Prostate gland (tissue), 2 donors: ENCODE measurements at regions not wholly inside any gene's neighbourhood (a gene's known extent, or its start where the extent isn't known, plus 50 kb on each side); places are given as distances from the start of the nearest gene placed in this dataset.

Source experiments
- DNase-seq: peaks from one replicate; pipeline ENCODE4 v3.0.0-alpha.2; 2019; ENCODE audit warnings: low spot score
- H3K27ac ChIP-seq, 2 donors: fragments of 200-600 bp; sonication (generic); 2 replicates each; pipeline ENCODE4 v1.5.1; 2017 to 2019
- H3K27me3 ChIP-seq: fragments of 200-600 bp; sonication (generic); replicated peaks from 2 replicates; pipeline ENCODE4 v1.5.1; 2019; ENCODE audit not compliant: insufficient read depth
- H3K36me3 ChIP-seq, 2 donors: fragments of 200-600 bp; sonication (generic); 1 replicate in 1 of 2; 2 replicates in 1 of 2; pipeline versions ENCODE4 v1.5.1 to v1.8.1; 2017 to 2019
- H3K4me1 ChIP-seq: fragments of 200-600 bp; sonication (generic); replicated peaks from 2 replicates; pipeline ENCODE4 v1.5.1; 2019
- H3K4me3 ChIP-seq, 2 donors: fragments of 200-600 bp; sonication (generic); 2 replicates each; pipeline ENCODE4 v1.5.1; 2017 to 2019
- H3K9me3 ChIP-seq: fragments of 200-600 bp; sonication (generic); 2 replicates; pipeline ENCODE4 v1.5.1; 2017
- POLR2A ChIP-seq: fragments of 450-650 bp; IDR thresholded peaks from one replicate; pipeline ENCODE4 v1.6.1; 2016; ENCODE audit warnings: antibody characterized with exemption, mild to moderate bottlenecking
- POLR2AphosphoS5 ChIP-seq: sonication (generic); formaldehyde crosslinking; IDR thresholded peaks from one replicate; pipeline ENCODE4 v1.6.1; 2017; ENCODE audit warnings: antibody characterized with exemption
- WGBS: methylation state at CpG from one replicate; pipeline ENCODE4 v1.1.5; 2018; 5-methylcytosine and 5-hydroxymethylcytosine counted together
- intact Hi-C: fragments of 100-400 bp; cut with DNase I; formaldehyde crosslinking; loops from one replicate; pipeline ENCODE4 v1.14.2; 2022
- TF ChIP-seq, protein P1 (sequence below), 4 experiments: fragments of 200-600 bp in 2 of 4; fragments of 450-650 bp in 2 of 4; sonication (generic) in 2 of 4; IDR thresholded peaks; 1 replicate in 3 of 4; 2 replicates in 1 of 4; pipeline ENCODE4 v1.5.1; 2016 to 2019; ENCODE audit warnings: antibody characterized with exemption in 4 of 4, mild to moderate bottlenecking in 2 of 4, moderate library complexity in 2 of 4

DNA sequence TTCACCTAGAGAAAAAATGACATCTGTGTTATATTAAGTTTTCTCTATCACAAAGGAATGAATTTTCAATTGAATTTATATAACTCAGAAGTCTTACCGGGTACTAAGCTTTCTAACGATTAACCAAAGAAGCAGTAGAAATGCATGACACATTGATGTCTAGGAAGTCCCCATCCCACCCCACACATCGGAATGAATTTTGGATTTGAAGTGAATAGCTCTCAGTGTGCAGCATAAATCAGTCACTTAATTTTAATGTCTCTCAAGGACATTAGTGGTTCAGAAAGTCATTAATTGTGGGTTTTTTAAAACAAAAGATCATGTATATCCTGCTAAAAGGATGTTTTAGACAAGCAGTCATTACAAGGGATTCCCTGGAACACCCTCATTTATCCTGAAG is 141.4 kb upstream of the PIEZO2 start:
- Histone ChIP-seq H3K4me3 (no peak overlapping the region), H3K9me3 (no peaks in the 10 kb centered on the region), H3K27me3 (no peaks in the 10 kb centered on the region), H3K4me1 (no peaks in the 10 kb centered on the region), H3K36me3 (no peaks in the 10 kb centered on the region), H3K27ac (no peak overlapping the region)
- DNase-seq, result no peak
- WGBS, result 78% methylated on average over 3 of the region's 3 CpGs
- intact Hi-C loops, result no loop called here
- TF ChIP-seq POLR2A, result no peak
- TF ChIP-seq, protein P1, sequence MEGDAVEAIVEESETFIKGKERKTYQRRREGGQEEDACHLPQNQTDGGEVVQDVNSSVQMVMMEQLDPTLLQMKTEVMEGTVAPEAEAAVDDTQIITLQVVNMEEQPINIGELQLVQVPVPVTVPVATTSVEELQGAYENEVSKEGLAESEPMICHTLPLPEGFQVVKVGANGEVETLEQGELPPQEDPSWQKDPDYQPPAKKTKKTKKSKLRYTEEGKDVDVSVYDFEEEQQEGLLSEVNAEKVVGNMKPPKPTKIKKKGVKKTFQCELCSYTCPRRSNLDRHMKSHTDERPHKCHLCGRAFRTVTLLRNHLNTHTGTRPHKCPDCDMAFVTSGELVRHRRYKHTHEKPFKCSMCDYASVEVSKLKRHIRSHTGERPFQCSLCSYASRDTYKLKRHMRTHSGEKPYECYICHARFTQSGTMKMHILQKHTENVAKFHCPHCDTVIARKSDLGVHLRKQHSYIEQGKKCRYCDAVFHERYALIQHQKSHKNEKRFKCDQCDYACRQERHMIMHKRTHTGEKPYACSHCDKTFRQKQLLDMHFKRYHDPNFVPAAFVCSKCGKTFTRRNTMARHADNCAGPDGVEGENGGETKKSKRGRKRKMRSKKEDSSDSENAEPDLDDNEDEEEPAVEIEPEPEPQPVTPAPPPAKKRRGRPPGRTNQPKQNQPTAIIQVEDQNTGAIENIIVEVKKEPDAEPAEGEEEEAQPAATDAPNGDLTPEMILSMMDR (IDR thresholded peaks at IDR 0.05), result no peak

DNA sequence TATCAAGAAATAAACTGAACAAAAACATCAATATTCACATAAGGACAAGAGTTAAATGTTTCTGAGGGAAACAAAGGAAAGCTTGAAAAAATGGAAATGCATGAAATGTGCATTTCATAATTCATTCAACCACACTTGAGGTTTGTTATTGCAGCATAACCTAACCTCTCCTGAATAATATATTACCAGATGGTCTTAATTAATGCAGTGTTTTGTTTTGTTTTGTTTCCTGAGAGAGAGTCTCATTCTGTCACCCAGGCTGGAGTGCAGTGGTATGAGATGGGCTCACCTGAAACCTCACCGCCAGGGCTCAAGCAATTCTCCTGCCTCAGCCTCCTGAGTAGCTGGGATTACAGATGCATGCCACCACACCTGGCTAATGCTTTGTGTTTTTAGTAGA is 139.9 kb upstream of the PIEZO2 start:
- no peak overlapping the region for H3K4me3 ChIP-seq
- intact Hi-C loops, result no loop called here

DNA sequence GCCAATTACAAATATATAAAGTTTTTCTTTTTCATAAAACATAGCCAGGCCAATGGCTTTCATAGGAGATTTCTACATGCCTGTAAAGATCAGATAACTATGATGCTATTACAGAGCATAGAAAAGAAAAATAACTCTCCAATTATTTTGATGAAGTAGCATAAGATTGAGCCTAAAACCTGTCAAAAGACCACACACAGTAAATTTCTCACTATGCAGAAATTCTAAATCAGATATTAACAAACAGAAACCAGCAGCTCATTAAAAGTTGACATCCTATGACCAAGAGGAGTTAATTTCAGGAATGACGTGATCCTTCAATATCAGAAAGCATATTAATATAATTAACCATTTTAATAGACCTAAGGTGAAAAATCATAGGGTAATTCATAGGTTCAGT is 139.0 kb upstream of the PIEZO2 start:
- intact Hi-C loops, result no loop called here
- Histone ChIP-seq H3K9me3 (no peaks in the 10 kb centered on the region), H3K4me3 (no peak overlapping the region), H3K27me3 (no peaks in the 10 kb centered on the region), H3K27ac (no peak overlapping the region), H3K36me3 (no peaks in the 10 kb centered on the region), H3K4me1 (no peaks in the 10 kb centered on the region)
- no peak for TF ChIP-seq POLR2A
- no peak for TF ChIP-seq POLR2AphosphoS5
- TF ChIP-seq, protein P1 (IDR thresholded peaks at IDR 0.05), result no peak
- WGBS, result 88% methylated on average over 1 of the region's 1 CpG
- no peak for DNase-seq

More for the DNA sequence above, 139.9 kb upstream of the PIEZO2 start:
- H3K27me3 ChIP-seq, result no peaks in the 10 kb centered on the region
- no peaks in the 10 kb centered on the region for H3K9me3 ChIP-seq
- no peaks in the 10 kb centered on the region for H3K36me3 ChIP-seq
- no peak for TF ChIP-seq POLR2AphosphoS5
- TF ChIP-seq, protein P1 (IDR thresholded peaks at IDR 0.05), result no peak
- no peak for TF ChIP-seq POLR2A
- no peaks in the 10 kb centered on the region for H3K4me1 ChIP-seq
- no peak for DNase-seq
- 100% methylated on average over 1 of the region's 1 CpG for WGBS
- no peak overlapping the region for H3K27ac ChIP-seq

DNA sequence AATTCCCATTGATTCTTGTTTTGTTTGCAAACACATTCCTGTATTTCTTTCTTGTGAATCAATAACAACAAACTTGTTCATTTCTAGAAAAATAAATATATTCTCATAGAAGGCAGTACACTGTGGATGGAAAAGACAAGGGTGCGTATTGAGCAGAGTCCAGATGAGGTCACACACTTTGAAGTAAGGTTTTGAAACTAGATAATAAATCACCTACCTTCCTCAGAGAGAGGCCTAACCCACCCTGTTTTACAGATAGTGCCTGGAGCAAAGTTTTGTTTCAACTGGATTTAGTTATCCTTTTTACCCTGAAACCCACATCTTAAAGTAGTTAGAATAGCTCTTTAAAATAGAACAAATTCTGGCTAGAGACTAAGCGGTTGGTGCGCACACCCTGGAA is 137.1 kb upstream of the PIEZO2 start:
- 92% methylated on average over 3 of the region's 3 CpGs for WGBS
- no peaks in the 10 kb centered on the region for H3K9me3 ChIP-seq
- no peaks in the 10 kb centered on the region for H3K27me3 ChIP-seq
- H3K4me1 ChIP-seq, result no peaks in the 10 kb centered on the region
- intact Hi-C loops, result no loop called here
- H3K36me3 ChIP-seq, result no peaks in the 10 kb centered on the region
- no peak for DNase-seq
- no peak overlapping the region for H3K27ac ChIP-seq
- no peak overlapping the region for H3K4me3 ChIP-seq
- no peak for TF ChIP-seq POLR2A
- TF ChIP-seq POLR2AphosphoS5, result no peak
- TF ChIP-seq, protein P1 (IDR thresholded peaks at IDR 0.05), result no peak

DNA sequence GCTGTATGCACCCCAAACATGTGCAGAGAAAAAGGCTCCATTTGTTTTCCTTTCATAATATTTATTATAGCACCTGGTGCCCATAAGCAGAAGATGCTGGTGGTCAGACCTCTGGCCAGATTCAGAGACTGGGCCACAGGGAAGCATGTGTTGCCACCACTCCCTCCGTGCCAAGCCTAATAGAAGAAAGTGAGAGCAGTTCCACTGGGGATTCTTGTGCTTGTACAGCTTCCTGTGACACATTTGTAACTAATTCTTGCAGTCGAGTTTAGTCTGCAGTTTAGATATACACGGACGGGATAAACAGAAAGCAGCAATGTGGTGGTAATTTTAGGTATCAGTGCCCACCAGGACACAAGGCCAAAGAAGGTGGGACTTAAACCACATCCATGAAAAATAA is 135.4 kb upstream of the PIEZO2 start:
- H3K9me3 ChIP-seq, result no peaks in the 10 kb centered on the region
- WGBS, result 63% methylated on average over 4 of the region's 4 CpGs
- H3K27me3 ChIP-seq, result no peaks in the 10 kb centered on the region
- DNase-seq, result no peak
- H3K4me1 ChIP-seq, result no peaks in the 10 kb centered on the region
- no peak overlapping the region for H3K4me3 ChIP-seq
- no peak overlapping the region for H3K27ac ChIP-seq
- intact Hi-C loops, result no loop called here
- TF ChIP-seq, protein P1 (IDR thresholded peaks at IDR 0.05), result no peak
- TF ChIP-seq POLR2A, result no peak
- no peak for TF ChIP-seq POLR2AphosphoS5
- no peaks in the 10 kb centered on the region for H3K36me3 ChIP-seq
